Neutrophil (primary cell): ENCODE measurements at regions not wholly inside any gene's neighbourhood (a gene's known extent, or its start where the extent isn't known, plus 50 kb on each side); places are given as distances from the start of the nearest gene placed in this dataset.

Experiments
- H3K27ac ChIP-seq: fragments of 200-600 bp; sonication (generic); 2 replicates; pipeline ENCODE4 v1.5.1; 2016; ENCODE audit warnings: mild to moderate bottlenecking, moderate library complexity
- H3K27me3 ChIP-seq: fragments of 200-600 bp; sonication (generic); 2 replicates; pipeline ENCODE4 v1.6.0; 2016; ENCODE audit warnings: mild to moderate bottlenecking
- H3K36me3 ChIP-seq: fragments of 200-600 bp; sonication (generic); 2 replicates; pipeline ENCODE4 v1.5.1; 2017
- H3K4me1 ChIP-seq, 2 experiments: fragments of 200-600 bp in 1 of 2; sonication (generic) in 1 of 2; 1 replicate in 1 of 2; 2 replicates in 1 of 2; pipeline versions ENCODE4 v1.5.1 to v1.6.1; 2013 to 2016; ENCODE audit warnings: low read depth in 1 of 2, low read length in 1 of 2, mild to moderate bottlenecking in 1 of 2, moderate library complexity in 1 of 2; ENCODE audit not compliant: control insufficient read depth in 1 of 2, insufficient read depth in 1 of 2
- H3K4me3 ChIP-seq, 2 experiments: fragments of 200-600 bp in 1 of 2; sonication (generic) in 1 of 2; 1 replicate in 1 of 2; 2 replicates in 1 of 2; pipeline ENCODE4 v1.5.1; 2013 to 2016; ENCODE audit warnings: low read depth in 1 of 2, low read length in 1 of 2, mild to moderate bottlenecking in 1 of 2, moderate library complexity in 1 of 2
- H3K9me3 ChIP-seq: fragments of 200-600 bp; sonication (generic); 2 replicates; pipeline ENCODE4 v1.5.1; 2016
- CTCF ChIP-seq: fragments of 200-600 bp; sonication (generic); IDR thresholded peaks from 2 replicates; pipeline ENCODE4 v1.5.1; 2016; ENCODE audit warnings: antibody characterized with exemption

DNA sequence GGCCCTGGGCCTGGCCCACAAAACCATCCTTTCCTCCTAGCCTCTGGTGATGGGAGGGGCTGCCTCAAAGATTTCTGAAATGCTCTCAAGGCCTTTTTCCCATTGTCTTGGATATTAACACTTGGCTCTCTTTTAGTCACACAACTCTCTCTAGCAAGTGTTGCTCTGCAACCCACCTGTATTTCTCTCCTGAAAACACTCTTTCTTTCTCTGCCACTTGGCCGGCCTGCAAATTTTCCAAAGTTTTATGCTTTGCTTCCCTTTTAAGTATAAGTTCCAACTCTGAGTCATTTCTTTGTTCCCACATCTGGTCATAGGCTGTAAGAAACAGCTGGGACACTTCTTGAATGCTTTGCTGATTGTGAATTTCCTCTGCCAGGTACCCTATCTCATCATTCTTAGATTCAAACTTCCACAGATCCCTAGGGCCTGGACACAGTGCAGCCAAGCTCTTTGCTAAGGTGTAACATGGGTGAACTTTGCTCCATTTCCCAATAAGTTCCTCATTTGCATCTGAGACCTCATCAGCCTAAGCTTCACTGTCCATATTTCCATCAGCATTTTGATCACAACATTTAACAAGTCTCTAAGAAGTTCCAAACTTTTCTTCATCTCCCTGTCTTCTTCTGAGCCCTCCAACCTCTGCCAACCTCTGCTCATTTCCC is 93.8 kb downstream of the TRIM29 start:
- Histone ChIP-seq H3K36me3 (no peaks in the 10 kb centered on the region), H3K27me3 (peaks cover 5% of the 10 kb centered on the region), H3K4me3 (no peak overlapping the region), H3K9me3 (no peaks in the 10 kb centered on the region), H3K27ac (no peak overlapping the region), H3K4me1 (no peaks in the 10 kb centered on the region)
- no peak for TF ChIP-seq CTCF

- no peaks in the 10 kb centered on the region for H3K4me1 ChIP-seq
- peaks cover 5% of the 10 kb centered on the region for H3K27me3 ChIP-seq
- no peak overlapping the region for H3K27ac ChIP-seq
- H3K9me3 ChIP-seq: no peaks in the 10 kb centered on the region
- H3K4me3 ChIP-seq: no peak overlapping the region
- no peak for TF ChIP-seq CTCF
- H3K36me3 ChIP-seq: no peaks in the 10 kb centered on the region
These were observed 94.5 kb downstream of the TRIM29 start for GRCh38 chr11:120043328-120043945.

DNA sequence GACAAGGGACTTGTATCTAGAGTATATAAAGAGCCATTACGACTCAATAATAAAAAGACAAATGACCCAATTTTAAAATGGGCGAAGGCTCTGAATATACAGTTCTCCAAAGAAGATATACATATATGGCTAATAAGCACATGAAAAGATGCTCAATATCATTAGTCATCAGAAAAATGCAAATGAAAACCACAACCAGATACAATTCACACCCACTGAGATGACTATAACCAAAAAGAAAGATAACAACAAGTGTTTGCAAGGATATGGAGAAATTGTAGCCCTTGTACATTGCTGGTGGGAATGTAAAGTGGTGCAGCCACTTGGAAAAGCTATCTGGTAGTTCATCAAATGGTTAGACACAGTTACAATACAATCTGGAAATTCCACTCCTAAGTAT is 96.3 kb downstream of the TRIM29 start:
- Histone ChIP-seq H3K4me1 (no peaks in the 10 kb centered on the region), H3K36me3 (no peaks in the 10 kb centered on the region), H3K27ac (no peak overlapping the region), H3K9me3 (no peaks in the 10 kb centered on the region), H3K4me3 (no peak overlapping the region), H3K27me3 (peaks cover 5% of the 10 kb centered on the region)
- TF ChIP-seq CTCF: no peak

DNA sequence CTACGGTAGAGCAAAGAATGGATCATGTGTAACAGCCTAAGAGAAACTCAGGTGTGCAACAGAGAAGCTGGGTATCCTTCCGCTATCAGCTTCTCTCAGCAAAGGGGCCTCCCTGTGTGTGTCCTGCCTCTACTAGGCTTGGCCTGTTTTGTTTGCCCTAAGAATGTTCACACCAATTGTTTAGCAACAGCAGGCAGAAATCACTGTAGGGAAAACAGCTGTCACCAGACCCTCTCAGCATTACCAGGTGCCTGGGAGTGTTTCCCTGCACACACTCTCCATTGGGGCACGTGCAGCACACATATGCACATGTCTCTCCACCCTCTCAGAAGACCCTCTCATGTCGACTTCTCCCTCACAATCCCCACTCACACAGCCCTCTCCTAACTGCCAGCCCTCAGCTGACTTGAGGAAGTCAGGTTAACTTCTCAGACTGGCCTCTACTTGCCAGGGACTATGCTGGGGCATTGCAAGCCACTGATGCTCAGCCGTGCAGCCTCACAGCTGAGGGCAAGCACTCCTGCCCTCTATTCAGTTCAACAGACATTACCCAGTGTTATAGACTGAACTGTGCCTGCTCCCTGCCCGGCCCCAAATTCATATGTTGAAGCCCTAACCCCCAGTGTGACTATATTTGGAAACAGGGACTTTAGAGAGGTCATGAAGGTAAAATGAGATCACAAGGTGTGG is 97.6 kb downstream of the TRIM29 start:
- H3K4me3 ChIP-seq: no peak overlapping the region
- no peaks in the 10 kb centered on the region for H3K9me3 ChIP-seq
- no peaks in the 10 kb centered on the region for H3K36me3 ChIP-seq
- H3K27ac ChIP-seq: no peak overlapping the region
- TF ChIP-seq CTCF: no peak
- peaks cover 5% of the 10 kb centered on the region for H3K27me3 ChIP-seq
- H3K4me1 ChIP-seq: no peaks in the 10 kb centered on the region

DNA sequence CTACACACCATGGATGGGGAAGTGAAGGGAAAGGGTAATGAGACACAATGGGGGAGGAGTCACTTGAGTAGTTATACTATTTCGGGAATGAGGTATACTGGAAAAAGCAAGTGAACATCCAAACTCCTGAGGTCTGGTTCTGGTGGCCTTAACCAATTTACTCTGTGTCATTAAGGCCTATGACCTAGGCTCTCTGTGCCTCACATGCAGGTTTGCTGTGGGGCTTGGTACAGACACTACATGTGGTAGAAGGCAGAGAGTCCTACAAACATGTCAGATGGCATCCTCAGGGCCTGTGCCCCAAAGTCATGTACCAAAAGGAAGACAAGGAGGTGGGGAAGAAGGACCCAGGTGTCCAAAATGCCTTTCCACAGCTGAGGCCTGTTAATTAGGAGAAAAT is 98.9 kb downstream of the TRIM29 start:
- H3K9me3 ChIP-seq: no peaks in the 10 kb centered on the region
- no peaks in the 10 kb centered on the region for H3K4me1 ChIP-seq
- peaks cover 5% of the 10 kb centered on the region for H3K27me3 ChIP-seq
- no peak overlapping the region for H3K27ac ChIP-seq
- TF ChIP-seq CTCF: no peak
- no peaks in the 10 kb centered on the region for H3K36me3 ChIP-seq
- H3K4me3 ChIP-seq: no peak overlapping the region
